ENCODE measurements at regions not wholly inside any gene's neighbourhood (a gene's known extent, or its start where the extent isn't known, plus 50 kb on each side); places are given as distances from the start of the nearest gene placed in this dataset.

DNA sequence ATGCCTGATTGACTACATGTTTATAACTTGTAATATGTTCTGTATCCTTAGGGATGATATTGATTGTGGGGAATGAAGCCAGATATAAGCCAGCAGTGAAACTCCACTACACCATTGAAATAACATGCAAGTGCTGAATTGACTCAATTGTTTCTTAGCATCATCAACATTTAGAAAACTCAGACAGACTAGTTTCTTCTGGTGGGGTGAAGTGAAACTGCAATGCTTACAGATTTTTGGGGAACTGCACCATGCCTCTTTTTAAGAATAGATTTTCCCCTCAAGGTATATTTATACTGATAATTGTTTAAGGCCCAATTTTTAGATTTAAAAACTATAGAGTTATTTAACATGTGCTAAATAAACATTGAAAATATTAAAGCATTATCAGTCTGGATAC lies 1044.6 kb upstream of the EYS start:
- H4K20me1 ChIP-seq (replicated peaks; ENCODE audit: control insufficient read depth, extremely low read depth, insufficient read depth, low read length) = no peaks in the 10 kb centered on the region
- TF ChIP-seq, protein P1, sequence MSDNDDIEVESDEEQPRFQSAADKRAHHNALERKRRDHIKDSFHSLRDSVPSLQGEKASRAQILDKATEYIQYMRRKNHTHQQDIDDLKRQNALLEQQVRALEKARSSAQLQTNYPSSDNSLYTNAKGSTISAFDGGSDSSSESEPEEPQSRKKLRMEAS (IDR thresholded peaks at IDR 0.05; ENCODE audit: insufficient read depth, insufficient read length) = no peak
- no peak for TF ChIP-seq JUN (IDR thresholded peaks at IDR 0.05; ENCODE audit: borderline replicate concordance, insufficient read depth, insufficient read length, low read depth)
- no peak for TF ChIP-seq GATA2 (IDR thresholded peaks at IDR 0.05; ENCODE audit: insufficient read depth, insufficient read length, low read depth, low read length)
- no peak for TF ChIP-seq EZH2 (IDR thresholded peaks at IDR 0.05; ENCODE audit: borderline replicate concordance, low read depth, low read length, severe bottlenecking)
- TF ChIP-seq POLR2AphosphoS5 (IDR thresholded peaks at IDR 0.05; ENCODE audit: insufficient read depth, low read depth, low read length) = no peak
- no peak for TF ChIP-seq POLR2A (IDR thresholded peaks at IDR 0.05; ENCODE audit: low read depth, low read length)
- no peak for TF ChIP-seq FOS (IDR thresholded peaks at IDR 0.05; ENCODE audit: borderline replicate concordance, insufficient read depth, low read length)
- TF ChIP-seq, protein P2, sequence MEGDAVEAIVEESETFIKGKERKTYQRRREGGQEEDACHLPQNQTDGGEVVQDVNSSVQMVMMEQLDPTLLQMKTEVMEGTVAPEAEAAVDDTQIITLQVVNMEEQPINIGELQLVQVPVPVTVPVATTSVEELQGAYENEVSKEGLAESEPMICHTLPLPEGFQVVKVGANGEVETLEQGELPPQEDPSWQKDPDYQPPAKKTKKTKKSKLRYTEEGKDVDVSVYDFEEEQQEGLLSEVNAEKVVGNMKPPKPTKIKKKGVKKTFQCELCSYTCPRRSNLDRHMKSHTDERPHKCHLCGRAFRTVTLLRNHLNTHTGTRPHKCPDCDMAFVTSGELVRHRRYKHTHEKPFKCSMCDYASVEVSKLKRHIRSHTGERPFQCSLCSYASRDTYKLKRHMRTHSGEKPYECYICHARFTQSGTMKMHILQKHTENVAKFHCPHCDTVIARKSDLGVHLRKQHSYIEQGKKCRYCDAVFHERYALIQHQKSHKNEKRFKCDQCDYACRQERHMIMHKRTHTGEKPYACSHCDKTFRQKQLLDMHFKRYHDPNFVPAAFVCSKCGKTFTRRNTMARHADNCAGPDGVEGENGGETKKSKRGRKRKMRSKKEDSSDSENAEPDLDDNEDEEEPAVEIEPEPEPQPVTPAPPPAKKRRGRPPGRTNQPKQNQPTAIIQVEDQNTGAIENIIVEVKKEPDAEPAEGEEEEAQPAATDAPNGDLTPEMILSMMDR (IDR thresholded peaks at IDR 0.05; ENCODE audit: extremely low read depth in 1 of 2, insufficient read depth in 1 of 2, low read depth in 1 of 2, low read length in 2 of 2) = no peak
- no peak for TF ChIP-seq MYC (IDR thresholded peaks at IDR 0.05; ENCODE audit: low read depth, low read length)
- FAIRE-seq (no peak), DNase-seq (ENCODE audit: low read depth, low spot score) (no peak)
- peaks cover 3% of the 10 kb centered on the region for H3K9me3 ChIP-seq (replicated peaks; ENCODE audit: control insufficient read depth, insufficient read depth, low read length)
- CTCF ChIA-PET = no interaction called here
- POLR2A ChIA-PET = no interaction called here
- no peaks in the 10 kb centered on the region for H3K79me2 ChIP-seq (ENCODE audit: control insufficient read depth, insufficient read depth, low read length)
- BruUV-seq (replicated peaks) = no TSS peak
- dilution Hi-C loops (cut with MboI; ENCODE audit: extremely low pct_ligation_motif_present, low sequenced_read_pairs) (no loop called here), intact Hi-C loops (cut with micrococcal nuclease) (no loop called here)
- no peaks in the 10 kb centered on the region for H3K27me3 ChIP-seq (ENCODE audit: control insufficient read depth in 2 of 2, insufficient read depth in 2 of 2, low read length in 2 of 2)
- H3K9me1 ChIP-seq (replicated peaks; ENCODE audit: control insufficient read depth, extremely low read depth, insufficient read depth, low read length) = no peaks in the 10 kb centered on the region
- no peak overlapping the region for H3K4me3 ChIP-seq (replicated peaks in 1 of 3; ENCODE audit: insufficient read depth in 1 of 3, low read depth in 1 of 3, low read length in 3 of 3)
- H3K9ac ChIP-seq (replicated peaks; ENCODE audit: extremely low read depth, insufficient read depth, low read length) = no peak overlapping the region
- H2AFZ ChIP-seq (ENCODE audit: low read depth, low read length) = no peak overlapping the region
- H3K36me3 ChIP-seq (ENCODE audit: control insufficient read depth in 2 of 2, extremely low read depth in 1 of 2, insufficient read depth in 2 of 2, low read length in 2 of 2) = no peaks in the 10 kb centered on the region
- H3K4me1 ChIP-seq (ENCODE audit: control insufficient read depth, extremely low read depth, insufficient read depth, low read length) = no peaks in the 10 kb centered on the region
- H3K4me2 ChIP-seq (ENCODE audit: insufficient read depth, low read length) = no peak overlapping the region
- no peak overlapping the region for H3K27ac ChIP-seq (ENCODE audit: insufficient read depth, low read depth, low read length)

All from endothelial cell of umbilical vein (primary cell).